ENCODE measurements at regions not wholly inside any gene's neighbourhood (a gene's known extent, or its start where the extent isn't known, plus 50 kb on each side); places are given as distances from the start of the nearest gene placed in this dataset.

- WGBS, 2 experiments (ENCODE audit: extremely low coverage in 1 of 2, insufficient coverage in 1 of 2, insufficient read length in 1 of 2, insufficient replicate concordance in 2 of 2, low coverage in 1 of 2, low lambda C conversion rate in 2 of 2, missing lambda C conversion rate in 1 of 2) = 96% methylated on average over 3 of the region's 3 CpGs; no CpG with 5 or more reads in 1 of the 2 experiments
- no peak overlapping the region for H4K91ac ChIP-seq (replicated peaks; ENCODE audit: insufficient read length, low read length)
- no peak overlapping the region for H3K4ac ChIP-seq (replicated peaks; ENCODE audit: insufficient read length, low read depth, low read length)
- H3K79me2 ChIP-seq (ENCODE audit: control insufficient read depth in 1 of 2, insufficient read depth in 2 of 2, low read length in 2 of 2) = no peaks in the 10 kb centered on the region
- FAIRE-seq (no peak), DNase-seq (ENCODE audit: low read depth in 1 of 2, low spot score in 2 of 2) (no peak)
- no peaks in the 10 kb centered on the region for H3K23me2 ChIP-seq (ENCODE audit: low read depth, low read length)
- H2BK5ac ChIP-seq (ENCODE audit: low read depth, low read length) = no peak overlapping the region
- H3K18ac ChIP-seq (ENCODE audit: extremely low read depth, low read length) = no peak overlapping the region
- no peak overlapping the region for H2BK20ac ChIP-seq (ENCODE audit: low read length)
- no peak overlapping the region for H3K4me3 ChIP-seq (ENCODE audit: extremely low read depth in 1 of 4, insufficient read depth in 2 of 4, low read depth in 3 of 4, low read length in 4 of 4)
- no peak overlapping the region for H4K5ac ChIP-seq (ENCODE audit: insufficient read length, low read depth, low read length)
- no peaks in the 10 kb centered on the region for H3K36me3 ChIP-seq (ENCODE audit: control insufficient read depth in 2 of 4, insufficient read depth in 4 of 4, low read length in 3 of 4)
- H3K79me1 ChIP-seq (ENCODE audit: low read depth, low read length) = no peaks in the 10 kb centered on the region
- no peak overlapping the region for H3K4me2 ChIP-seq (ENCODE audit: insufficient read depth in 1 of 2, low read depth in 2 of 2, low read length in 2 of 2)
- no peak overlapping the region for H3K23ac ChIP-seq (ENCODE audit: insufficient read length)
- H3K56ac ChIP-seq (replicated peaks; ENCODE audit: insufficient read length, low read depth, low read length) = no peak overlapping the region
- H2AFZ ChIP-seq (ENCODE audit: low read length) = no peak overlapping the region
- H3K4me1 ChIP-seq (replicated peaks in 1 of 4; ENCODE audit: control insufficient read depth in 3 of 4, insufficient read depth in 4 of 4, low read length in 3 of 4) = peaks cover 0 to 3% (median 0%) of the 10 kb centered on the region in 4 experiments; a peak in 2 of 7 replicates
- H4K20me1 ChIP-seq (replicated peaks in 1 of 2; ENCODE audit: control insufficient read depth in 1 of 2, insufficient read depth in 2 of 2, low read length in 2 of 2) = no peaks in the 10 kb centered on the region
- ChIA-PET CTCF (ENCODE audit: partially characterized antibody) (interaction anchor here (0.6 to 1.0 kb wide), 3 partner anchors 43 to 65 kb away, joined by 3 read pairs; no protein-coding TSS in a partner anchor), POLR2A (ENCODE audit: partially characterized antibody) (no interaction called here)
- H3K9ac ChIP-seq (replicated peaks in 1 of 4; ENCODE audit: extremely low read depth in 1 of 4, low read depth in 3 of 4, low read length in 3 of 4) = no peak overlapping the region
- H3K27ac ChIP-seq (ENCODE audit: low read depth, low read length) = no peak overlapping the region
- H2BK120ac ChIP-seq (replicated peaks; ENCODE audit: low read depth, low read length) = no peak overlapping the region
- H2BK12ac ChIP-seq (ENCODE audit: low read depth, low read length) = no peak overlapping the region
- H3K27me3 ChIP-seq (replicated peaks in 1 of 4; ENCODE audit: control insufficient read depth in 3 of 4, extremely low read depth in 1 of 4, insufficient read depth in 3 of 4, low read length in 3 of 4) = no peaks in the 10 kb centered on the region
- no peak overlapping the region for H3K14ac ChIP-seq (ENCODE audit: insufficient read length)
- no peak overlapping the region for H4K8ac ChIP-seq (ENCODE audit: extremely low read depth, insufficient read depth, low read length)
- no peaks in the 10 kb centered on the region for H3K9me3 ChIP-seq (ENCODE audit: insufficient read depth in 2 of 2, low read depth in 1 of 2, low read length in 1 of 2)
- no peak overlapping the region for H2BK15ac ChIP-seq (ENCODE audit: low read length)
- H2AK5ac ChIP-seq (ENCODE audit: low read depth, low read length) = no peak overlapping the region
- TF ChIP-seq TEAD4 (IDR thresholded peaks at IDR 0.05; ENCODE audit: low read depth, low read length) = no peak
- no peak for TF ChIP-seq RBBP5 (IDR thresholded peaks at IDR 0.05; ENCODE audit: borderline replicate concordance, low read depth, low read length)
- TF ChIP-seq EGR1 (IDR thresholded peaks at IDR 0.05; ENCODE audit: borderline replicate concordance, low read depth, low read length) = no peak
- TF ChIP-seq ASH2L (IDR thresholded peaks at IDR 0.05; ENCODE audit: low read length) = no peak
Measured at GRCh38 chr7:47685151-47685550, 103.2 kb upstream of the TNS3 start.
